CD4-positive, alpha-beta T cell treated with Interleukin-15 for 4 hours (primary cell): ENCODE measurements at regions not wholly inside any gene's neighbourhood (a gene's known extent, or its start where the extent isn't known, plus 50 kb on each side); places are given as distances from the start of the nearest gene placed in this dataset.

ENCODE experiments used
- DNase-seq: peaks from one replicate; pipeline ENCODE4 v3.0.0-alpha.2; 2020; ENCODE audit warnings: low spot score

DNA sequence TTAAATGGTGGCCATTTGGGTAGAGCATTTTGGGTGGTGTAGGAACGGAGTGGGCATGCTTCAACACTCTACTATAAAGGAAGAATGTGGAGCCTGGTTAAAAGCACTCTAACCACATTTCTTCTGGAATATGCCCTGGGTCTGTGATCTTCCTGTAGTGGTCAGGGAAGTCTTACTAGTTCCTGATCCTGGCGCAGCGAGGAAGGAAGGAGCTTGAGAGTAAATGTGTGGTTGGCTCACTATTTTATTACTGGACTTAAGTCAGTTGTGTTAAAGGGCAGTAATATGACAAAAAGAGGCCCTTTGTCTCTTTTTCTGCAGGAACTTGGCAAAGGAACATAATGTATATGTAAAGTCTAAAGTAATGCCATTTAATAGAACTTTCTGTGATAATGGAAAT lies 197.6 kb upstream of the ZPLD1 start:
- DNase-seq: no peak

DNA sequence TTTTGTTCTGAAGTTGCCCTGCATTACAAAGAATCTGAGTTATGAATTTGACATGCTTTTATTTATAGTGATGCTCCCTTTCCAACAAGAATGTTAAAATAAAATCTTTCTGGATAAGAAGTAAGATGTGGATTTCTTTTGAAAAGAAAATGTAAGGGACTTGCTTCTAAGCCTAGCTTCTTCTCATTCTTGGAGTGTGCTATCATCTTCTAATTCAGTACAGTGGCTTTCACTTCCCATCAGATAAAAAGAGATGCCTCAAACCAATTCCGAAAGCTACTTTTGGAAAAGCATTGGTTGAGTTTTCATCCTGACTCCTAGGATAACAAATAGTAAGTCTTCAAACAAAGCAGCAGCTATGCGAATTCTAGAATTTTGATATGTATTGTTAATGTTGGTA lies 197.0 kb upstream of the ZPLD1 start:
- DNase-seq: no peak

DNA sequence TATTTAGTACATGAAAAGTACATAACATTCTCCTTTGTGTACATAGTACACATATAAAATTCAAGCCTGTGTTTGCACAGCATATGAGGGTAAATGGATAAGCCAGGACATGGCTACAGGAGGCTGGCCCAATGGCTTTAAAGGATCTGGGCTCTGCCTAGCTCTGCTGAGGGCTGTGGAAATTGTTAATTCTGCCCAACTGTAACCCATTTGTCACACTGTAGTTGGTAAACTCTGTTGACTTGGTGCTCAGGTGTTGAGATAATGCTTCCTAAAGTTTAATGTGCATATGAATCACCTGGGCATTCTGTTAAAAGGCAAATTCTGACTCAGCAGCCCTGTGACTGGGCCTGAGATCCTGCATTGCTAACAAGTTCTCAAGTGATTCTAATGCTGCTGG lies 196.5 kb upstream of the ZPLD1 start:
- DNase-seq: no peak

DNA sequence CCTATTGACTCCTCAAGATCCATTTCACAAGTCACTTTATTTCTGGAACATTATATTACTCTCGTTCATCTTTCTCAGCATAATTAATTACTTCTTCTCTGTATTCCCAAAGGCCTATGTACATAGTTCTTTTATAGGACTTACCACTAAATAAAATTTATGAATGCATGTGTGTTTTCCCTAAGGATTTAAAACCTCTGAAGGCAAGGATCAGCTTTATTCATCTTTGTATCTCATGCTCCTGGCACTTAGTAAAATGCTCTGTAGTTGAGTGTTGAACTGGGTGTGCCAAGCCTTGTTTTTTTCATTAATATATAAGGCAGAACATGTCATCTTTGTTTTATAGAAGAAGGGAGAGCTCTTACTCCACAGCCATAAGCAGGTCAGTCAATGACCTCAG lies 194.1 kb upstream of the ZPLD1 start:
- DNase-seq: no peak

DNA sequence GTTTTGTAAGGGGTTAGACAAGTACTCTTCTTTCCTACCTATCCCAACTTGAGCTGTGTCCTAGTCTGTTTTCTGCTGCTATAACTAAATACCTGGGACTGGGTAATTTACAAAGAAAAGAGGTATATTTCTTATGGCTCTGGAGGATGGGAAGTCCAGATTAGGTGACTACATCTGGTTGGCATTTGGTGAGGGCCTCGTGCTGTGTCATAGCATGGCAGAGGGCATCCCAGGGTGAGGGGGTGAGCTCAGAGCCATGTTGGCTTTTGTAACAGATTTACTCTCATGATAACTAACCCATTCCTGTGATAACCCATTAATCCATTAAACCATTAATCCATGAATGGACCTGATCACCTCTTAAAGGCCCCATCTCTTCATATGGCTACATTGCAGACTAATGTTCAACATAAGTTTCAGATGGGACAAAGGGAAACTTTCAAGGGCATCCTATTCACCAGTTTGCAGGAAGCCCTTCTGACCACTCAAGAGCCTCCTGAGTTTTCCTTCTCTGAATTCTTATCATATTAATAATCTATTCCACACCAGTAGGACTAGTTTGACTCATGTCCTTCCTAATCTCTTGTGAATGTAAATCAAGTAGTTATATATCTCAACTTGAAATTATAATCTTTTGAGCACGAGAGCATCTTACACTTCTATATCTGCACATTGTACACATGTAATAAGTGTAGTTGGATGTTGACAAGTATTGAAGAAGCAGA lies 185.7 kb upstream of the ZPLD1 start:
- no peak for DNase-seq

DNA sequence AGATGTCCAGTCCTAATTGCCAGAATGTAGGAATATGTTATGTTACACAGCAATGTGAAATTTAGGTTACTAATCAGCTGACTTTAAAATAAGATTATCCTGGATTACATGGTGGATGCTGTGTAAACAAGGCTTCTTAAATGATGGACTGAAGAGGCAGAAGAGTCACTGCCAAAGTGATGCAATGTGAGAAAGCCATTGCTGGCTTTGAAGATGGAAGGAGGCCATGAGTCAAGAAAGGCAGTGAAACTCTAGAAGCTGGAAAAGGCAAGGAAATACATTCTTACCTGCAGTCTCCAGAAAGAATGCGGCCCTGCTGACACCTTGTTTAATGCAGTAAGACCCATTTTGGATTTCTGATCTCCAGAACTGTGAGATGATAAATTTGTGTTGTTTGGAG lies 179.1 kb upstream of the ZPLD1 start:
- no peak for DNase-seq

DNA sequence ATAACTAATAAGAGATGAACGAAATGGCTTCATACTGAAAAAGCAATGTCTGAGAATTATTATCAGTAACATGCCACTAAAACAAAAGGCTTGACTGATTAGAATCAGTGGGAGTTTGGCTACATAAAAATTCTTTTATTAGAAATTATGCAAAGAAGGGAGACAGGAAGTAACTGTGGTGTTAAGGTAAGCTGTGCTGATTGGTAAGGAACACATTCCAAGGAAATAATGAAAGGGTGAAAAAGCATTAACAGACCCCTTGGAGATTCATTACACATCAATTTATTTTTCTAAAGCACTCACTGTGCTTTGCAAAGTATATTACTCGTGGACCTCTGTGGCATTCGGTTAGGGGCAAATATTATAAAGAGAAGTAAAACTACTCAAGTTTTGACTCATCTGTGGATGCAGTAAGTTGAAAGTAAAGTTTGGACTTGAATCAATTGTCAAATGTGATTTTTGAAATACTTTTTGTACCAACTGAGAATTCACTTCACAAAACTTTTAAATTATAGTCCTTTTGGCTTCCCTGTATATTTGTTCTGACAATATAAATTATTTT lies 176.1 kb upstream of the ZPLD1 start:
- DNase-seq: no peak

DNA sequence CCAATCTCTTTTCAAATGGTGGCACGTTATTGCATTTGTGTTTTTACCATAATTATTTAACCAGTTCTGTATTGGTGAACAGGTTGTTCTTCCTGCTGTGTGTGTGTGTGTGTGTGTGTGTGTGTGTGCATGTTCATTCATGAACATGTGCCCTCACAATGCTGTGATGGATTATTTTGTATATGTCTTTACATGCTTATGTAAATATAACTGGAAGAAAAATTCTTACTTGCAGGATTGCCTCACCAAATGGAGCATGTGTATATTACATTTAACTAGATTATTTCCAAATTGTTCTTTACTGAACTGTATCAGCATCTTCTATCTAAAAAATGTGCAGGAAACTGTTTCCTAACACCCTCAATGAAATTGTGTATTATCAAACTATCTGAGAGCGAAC lies 175.2 kb upstream of the ZPLD1 start:
- no peak for DNase-seq

DNA sequence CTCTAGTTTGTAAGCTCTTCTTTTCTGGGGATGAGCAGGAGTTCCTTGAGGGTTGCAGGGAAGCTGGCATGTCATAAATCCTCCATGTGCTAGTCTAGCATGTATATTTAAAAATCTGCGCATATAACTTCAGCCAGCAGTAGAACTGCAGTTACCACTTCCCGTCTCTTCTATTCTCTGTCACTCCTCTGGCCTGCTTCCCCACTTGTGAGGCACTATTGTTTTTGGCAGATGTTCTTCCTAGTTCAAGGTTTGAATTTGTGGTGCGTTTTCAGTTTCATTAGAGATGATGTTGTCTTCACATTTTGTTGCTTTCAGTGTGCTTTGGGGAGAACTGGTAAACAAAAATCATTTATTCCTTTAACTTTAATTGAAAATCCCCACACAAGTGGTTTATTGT lies 169.1 kb upstream of the ZPLD1 start:
- no peak for DNase-seq

DNA sequence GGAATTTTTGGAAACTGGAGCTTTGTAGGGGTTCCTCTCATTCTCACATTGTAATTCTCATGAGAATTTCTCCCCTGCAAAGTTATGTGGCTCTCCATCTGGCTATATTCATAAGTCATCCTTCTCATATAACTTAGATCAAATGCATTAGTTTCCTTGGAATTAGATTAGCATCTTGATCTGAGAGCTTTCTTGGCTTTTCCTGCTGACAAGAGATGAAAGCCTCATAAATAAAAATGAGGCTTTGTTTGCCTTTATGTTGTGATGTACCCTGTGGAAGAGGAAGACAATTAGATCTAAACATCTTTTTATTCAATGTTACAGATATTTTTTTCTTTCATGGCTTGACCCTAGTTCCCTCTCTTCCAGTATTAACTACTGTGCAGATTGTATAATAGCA lies 165.4 kb upstream of the ZPLD1 start:
- no peak for DNase-seq

DNA sequence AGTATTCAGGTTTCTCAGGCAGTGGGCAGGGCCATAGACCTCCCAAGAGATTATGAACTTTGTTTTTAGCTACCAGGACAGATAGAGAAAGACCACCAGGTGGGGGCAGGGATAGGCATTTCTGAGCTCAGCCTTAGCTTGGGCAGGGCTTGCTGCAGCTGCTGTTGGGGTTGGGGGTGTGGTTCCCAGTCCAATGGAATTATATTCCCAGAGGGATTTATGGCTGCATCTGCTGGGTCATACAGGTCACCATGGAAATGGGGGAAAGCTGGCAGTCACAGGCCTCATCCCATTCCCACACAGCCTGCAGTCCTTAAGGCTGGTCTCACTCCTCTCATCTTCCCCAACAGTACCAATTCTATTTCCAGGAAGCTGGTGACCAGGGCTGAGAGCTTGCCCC lies 144.6 kb upstream of the ZPLD1 start:
- DNase-seq: no peak

DNA sequence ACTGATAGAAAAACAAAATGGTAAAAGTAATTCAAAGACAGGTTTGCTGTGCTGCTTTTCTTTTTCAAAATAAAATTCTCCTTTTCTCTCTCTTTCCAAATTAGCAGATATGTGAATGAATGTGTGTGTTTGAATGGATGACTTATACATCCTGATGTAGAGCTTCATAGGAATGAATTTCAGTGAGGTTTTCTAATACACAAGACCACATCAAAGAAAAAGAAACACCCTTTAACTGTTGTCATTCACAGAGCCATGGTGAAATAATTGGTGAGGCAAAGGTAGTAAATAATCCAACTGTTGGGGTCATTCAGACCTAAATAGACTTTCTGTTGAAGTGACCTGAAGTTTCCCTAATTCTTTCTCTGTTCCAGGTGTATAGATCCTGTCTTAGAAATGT lies 139.1 kb upstream of the ZPLD1 start:
- DNase-seq: no peak

DNA sequence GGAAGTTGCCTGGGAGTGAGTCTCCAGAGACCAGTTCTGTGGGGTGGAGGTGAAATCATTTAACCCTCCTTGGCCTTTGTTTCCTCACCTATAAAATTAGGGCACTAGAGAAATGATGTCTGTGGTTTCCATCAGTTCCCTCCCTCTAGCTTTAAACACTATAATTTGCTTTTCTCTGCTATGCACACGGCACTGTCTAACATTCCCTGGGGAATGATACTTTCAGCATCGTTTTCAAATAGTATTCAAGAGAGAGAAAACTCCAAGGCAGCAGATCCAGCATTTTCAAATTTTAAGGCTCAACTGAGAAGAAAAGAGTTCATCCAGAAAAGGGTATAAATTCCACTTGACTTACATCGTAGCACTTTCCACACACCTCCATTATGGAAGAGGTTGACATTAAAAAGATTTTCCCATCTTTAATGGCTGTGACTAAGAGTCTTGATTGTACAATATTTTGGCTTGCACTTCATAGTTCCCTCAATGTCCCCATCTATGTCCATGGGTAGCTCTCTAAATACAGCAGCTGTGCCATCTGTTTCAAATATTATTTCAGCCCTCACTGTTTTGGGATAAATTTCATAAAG lies 137.7 kb upstream of the ZPLD1 start:
- DNase-seq: no peak

DNA sequence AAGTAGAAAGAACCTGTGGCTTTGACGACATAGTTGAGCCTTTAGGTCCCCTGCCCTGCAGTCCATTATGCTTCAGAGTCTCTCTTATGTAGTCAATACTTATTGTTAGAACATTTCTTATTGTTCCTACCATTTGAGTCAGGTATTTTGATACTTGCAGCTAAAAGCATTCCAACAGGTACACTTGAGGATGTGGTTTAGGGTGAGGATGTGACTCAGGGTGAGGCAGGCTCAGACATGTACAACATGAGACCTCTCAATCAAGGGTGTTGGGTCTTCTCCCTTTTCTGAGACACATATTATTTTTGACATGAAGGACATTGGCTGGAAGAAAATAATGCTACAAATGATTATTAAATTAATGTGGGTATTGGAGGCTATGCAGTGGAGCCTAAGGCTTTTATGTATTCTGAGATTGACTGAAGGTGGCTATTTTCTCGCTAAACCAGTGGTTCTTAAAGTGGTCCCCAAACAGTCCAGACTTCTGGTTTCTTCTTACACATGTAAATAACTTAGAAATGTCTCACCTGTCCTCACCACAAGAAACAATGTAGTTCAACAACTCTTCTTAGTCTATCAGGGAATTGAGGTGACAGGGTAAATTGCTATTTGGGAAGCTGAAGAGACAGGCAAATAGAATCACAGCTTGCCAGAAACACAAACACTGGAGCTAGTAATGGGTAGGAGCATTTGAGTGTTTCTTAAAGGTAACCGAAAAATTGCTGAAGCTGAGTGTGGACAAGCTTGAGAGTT lies 135.5 kb upstream of the ZPLD1 start:
- no peak for DNase-seq

DNA sequence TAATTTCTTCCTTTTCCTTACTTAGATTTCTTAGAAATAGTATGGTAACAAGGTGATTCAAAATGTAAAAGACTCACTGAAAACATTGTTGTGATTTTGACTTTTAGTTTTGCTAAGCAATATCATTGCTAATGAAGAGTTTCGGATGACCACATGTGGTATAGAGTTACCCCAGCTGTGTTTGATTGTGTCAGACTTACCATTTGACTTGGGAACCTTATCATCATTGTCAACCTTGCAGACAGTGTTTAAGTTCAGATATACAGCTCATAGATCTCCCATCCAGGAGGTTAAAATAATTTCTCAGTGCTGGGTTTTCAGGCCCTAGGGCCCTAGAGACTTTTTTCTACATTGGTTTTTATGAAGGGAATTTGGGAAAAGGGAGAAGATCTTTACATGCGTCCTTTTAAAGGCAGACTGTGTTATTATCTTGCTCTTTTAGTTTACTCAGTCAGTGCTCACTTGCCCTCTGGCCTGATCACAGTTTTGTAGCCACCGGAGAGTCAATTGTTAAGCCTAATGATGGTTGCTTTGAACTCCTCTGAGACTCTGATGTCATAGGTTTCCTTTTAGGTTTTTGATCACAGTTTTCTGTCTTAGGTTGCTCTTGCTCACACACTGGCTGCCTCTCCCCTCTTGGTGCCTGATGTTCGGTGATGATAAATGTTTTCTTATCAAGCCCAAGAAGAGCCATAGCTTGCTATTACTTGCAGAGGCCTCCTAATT lies 133.5 kb upstream of the ZPLD1 start:
- DNase-seq: no peak

DNA sequence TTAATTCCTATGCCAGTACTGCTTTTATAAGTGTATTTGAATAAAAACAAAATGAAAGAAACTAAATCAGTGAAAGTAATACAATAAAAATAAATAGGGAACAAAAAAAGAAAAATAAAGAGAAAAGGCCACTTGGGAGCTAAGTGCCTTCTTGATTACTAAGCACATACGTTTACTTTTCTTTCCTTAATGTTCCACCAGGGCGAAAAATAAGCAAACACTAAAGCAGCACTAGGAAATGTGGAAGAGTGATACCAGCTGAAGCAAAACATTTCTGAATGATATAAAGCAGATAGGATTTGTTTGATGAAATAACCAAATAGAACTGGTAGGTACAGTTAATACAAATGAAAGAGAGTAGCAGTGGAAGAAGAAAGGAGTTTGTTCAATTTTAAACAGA lies 132.8 kb upstream of the ZPLD1 start:
- no peak for DNase-seq

DNA sequence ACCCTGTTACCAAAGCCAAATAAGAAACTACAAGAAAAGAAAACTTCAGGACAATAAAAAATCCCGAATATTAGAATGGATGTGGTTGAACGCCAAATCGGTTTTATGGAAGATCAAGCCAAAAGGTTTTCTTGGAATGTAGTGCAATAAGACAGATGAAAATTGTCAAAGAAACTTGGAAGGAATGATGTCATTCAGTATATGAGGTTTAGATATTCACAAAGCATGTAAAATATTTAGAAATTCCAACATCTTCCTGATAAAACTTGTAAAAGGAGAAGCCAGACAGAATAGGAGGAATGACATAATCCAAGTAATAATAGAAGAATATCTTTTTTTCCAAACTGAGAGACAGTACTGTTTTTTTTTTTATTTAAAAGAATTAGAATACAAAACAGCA lies 130.3 kb upstream of the ZPLD1 start:
- no peak for DNase-seq

DNA sequence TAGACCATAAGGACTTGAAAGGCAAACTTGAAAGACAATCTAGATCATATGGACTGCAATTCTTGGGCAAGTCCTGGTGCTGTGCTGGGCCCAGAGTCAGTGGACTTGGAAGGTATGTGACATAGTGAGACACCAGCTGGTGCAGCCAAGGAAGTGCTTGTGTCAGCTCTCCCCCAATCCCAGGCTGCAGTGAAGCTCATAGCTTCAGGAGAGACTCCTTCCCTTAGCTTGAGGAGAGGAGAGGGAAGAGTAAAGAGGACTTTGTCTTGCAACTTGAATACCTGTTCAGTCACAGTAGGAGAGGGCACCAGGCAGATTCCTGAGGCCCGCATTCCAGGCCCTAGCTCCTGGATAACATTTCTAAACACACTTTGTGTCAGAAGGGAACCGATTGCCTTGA lies 127.4 kb upstream of the ZPLD1 start:
- no peak for DNase-seq

DNA sequence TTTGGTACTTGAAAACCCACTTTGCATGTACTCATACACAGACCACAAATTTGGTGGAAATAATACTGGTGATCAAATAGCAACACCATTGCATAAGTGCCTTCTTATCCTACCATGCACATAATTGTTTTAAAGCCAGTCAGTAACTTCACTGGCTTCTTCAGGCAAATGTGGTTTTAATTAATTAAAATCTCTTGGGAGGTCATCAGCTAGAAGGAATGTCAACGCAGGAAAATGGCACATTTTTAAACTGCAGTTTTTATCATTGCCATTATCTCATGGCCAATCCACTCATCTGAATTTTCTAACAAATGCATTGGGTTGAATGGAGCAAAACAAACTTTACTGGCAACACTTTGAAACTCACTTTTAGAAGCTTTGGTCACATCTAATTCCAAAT lies 105.7 kb upstream of the ZPLD1 start:
- no peak for DNase-seq

DNA sequence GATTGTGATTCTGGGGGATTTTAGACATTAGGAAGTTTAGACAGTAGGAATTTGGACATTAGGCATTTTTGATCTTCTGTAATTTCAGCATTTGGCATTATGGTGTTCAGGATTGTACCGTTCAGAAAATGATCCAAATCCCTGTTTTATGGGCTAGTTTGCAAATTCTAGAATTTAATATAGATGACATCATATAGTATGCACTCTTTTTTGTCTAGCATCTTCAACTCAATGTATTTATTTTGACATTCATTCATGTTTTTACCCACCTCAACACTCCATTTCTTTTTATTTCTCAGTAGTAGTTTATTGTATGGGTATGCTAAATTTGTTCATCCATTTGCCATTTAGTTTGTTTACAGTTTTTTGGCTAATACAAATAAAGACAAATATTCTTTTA lies 105.3 kb upstream of the ZPLD1 start:
- no peak for DNase-seq

DNA sequence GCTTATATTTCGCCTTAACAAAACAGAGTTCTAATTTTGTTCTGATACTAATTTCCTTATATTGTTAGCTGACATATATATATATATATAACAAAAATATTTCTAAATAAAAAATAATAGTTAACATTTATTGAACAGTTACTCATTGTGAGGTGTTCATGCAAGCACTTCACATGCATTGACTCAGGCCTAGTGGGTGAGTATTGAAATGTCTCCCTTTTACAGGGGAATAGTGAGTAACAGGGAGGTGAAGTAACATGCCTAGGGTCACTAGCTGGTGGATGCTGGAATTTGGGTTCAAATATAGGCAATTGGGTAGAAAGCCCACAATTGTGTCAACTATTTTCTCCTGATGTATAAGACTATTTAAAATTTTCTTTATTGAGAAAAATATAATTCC lies 102.6 kb upstream of the ZPLD1 start:
- DNase-seq: no peak

DNA sequence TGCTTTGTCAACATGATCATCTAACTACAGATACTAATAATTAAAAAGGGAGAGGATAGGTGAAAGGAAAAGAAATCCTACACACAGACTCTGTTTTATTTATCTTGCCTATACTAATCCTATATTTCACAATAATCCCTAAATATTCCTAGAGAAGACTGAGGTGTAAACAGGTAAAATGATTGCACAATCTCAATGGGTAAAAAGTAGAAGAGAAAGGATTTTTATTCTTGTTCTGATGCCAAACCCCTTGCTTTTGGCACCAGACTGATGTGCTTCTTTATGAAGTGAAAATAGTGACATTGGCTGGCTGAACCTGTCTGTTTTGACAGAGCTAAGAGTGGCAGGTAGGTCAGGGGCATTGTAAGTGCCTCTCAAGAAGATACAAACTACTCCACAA lies 101.9 kb upstream of the ZPLD1 start:
- no peak for DNase-seq

DNA sequence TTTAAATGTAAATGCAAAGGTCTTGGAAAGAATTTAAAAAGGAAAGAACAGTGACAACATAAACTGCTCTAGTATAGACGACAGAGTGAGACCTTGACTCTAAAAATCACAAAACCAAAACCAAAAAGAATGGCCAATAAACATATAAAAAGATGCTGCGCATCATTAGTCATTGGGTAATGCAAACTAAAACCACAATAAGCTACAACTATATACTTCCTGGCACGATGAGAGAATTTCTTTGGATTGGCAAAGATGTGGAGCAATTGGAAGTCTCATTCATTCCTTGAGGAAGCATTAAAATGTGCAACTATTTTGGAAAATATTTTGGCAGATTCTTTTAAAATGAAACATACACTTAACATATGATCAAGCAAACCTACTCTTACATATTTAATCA lies 98.7 kb upstream of the ZPLD1 start:
- no peak for DNase-seq
